HEK293T (cell line): ENCODE measurements at regions not wholly inside any gene's neighbourhood (a gene's known extent, or its start where the extent isn't known, plus 50 kb on each side); places are given as distances from the start of the nearest gene placed in this dataset.

Source experiments
- ARNT ChIP-seq: fragments of 450-650 bp; IDR thresholded peaks from 2 replicates; pipeline ENCODE4 v1.6.1; 2017; ENCODE audit warnings: mild to moderate bottlenecking
- BHLHE40 ChIP-seq: fragments of 450-650 bp; IDR thresholded peaks from 2 replicates; pipeline ENCODE4 v1.6.1; 2016; ENCODE audit warnings: mild to moderate bottlenecking, moderate library complexity, borderline replicate concordance
- CTBP1 ChIP-seq: fragments of 450-650 bp; IDR thresholded peaks from 2 replicates; pipeline ENCODE4 v1.6.1; 2016; ENCODE audit warnings: borderline replicate concordance
- ELF4 ChIP-seq: fragments of 450-650 bp; IDR thresholded peaks from 2 replicates; pipeline ENCODE4 v1.6.1; 2017; ENCODE audit warnings: antibody characterized with exemption
- FOXK2 ChIP-seq: fragments of 450-650 bp; IDR thresholded peaks from 2 replicates; pipeline ENCODE4 v1.6.1; 2016; ENCODE audit warnings: mild to moderate bottlenecking
- FOXM1 ChIP-seq: fragments of 450-650 bp; IDR thresholded peaks from 2 replicates; pipeline ENCODE4 v1.6.1; 2017; ENCODE audit warnings: mild to moderate bottlenecking, borderline replicate concordance
- HDGF ChIP-seq: fragments of 450-650 bp; IDR thresholded peaks from 2 replicates; pipeline ENCODE4 v1.6.1; 2017; ENCODE audit warnings: antibody characterized with exemption, borderline replicate concordance
- L3MBTL2 ChIP-seq: fragments of 450-650 bp; conservative IDR thresholded peaks from 2 replicates; pipeline ENCODE4 v1.6.1; 2016; ENCODE audit warnings: mild to moderate bottlenecking
- NFRKB ChIP-seq: fragments of 450-650 bp; IDR thresholded peaks from 2 replicates; pipeline ENCODE4 v1.6.1; 2016; ENCODE audit warnings: mild to moderate bottlenecking, moderate library complexity
- TARDBP ChIP-seq: fragments of 450-650 bp; IDR thresholded peaks from 2 replicates; pipeline ENCODE4 v1.6.1; 2016
- ZNF384 ChIP-seq: fragments of 450-650 bp; IDR thresholded peaks from 2 replicates; pipeline ENCODE4 v1.6.1; 2016
- TF ChIP-seq, protein P1 (sequence below): fragments of 450-650 bp; IDR thresholded peaks from 2 replicates; pipeline ENCODE4 v1.6.1; 2016

DNA sequence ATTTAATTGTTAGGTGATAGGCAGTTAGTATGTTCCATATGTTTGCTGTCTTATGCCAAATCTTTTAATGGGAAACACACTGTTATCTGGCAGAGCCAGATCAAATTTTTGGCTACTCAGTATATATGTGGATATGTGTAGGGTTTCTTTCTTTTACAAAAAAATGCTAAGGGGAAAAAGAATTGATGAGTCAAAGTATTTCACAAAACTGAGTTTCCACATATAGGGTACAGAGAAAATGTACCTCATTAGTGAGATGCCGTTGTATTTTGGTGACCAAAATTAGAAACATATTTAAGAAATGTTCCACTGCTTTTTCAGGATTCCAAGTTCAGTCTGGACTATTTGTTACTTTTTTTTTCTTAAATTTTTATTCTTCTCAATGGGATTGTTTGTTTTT is 201.2 kb upstream of the PTGFR start:
- no peak for TF ChIP-seq L3MBTL2
- TF ChIP-seq, protein P1, sequence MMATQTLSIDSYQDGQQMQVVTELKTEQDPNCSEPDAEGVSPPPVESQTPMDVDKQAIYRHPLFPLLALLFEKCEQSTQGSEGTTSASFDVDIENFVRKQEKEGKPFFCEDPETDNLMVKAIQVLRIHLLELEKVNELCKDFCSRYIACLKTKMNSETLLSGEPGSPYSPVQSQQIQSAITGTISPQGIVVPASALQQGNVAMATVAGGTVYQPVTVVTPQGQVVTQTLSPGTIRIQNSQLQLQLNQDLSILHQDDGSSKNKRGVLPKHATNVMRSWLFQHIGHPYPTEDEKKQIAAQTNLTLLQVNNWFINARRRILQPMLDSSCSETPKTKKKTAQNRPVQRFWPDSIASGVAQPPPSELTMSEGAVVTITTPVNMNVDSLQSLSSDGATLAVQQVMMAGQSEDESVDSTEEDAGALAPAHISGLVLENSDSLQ, result no peak
- TF ChIP-seq ZNF384, result no peak
- no peak for TF ChIP-seq FOXM1
- no peak for TF ChIP-seq ELF4
- TF ChIP-seq CTBP1, result no peak
- no peak for TF ChIP-seq ARNT
- TF ChIP-seq BHLHE40, result no peak
- no peak for TF ChIP-seq TARDBP
- TF ChIP-seq NFRKB, result no peak
- TF ChIP-seq HDGF, result no peak
- no peak for TF ChIP-seq FOXK2
